Lower leg skin (tissue), 3 donors: ENCODE measurements at regions not wholly inside any gene's neighbourhood (a gene's known extent, or its start where the extent isn't known, plus 50 kb on each side); places are given as distances from the start of the nearest gene placed in this dataset.

Experiments used
- POLR2A ChIP-seq, 2 donors: fragments of 450-650 bp; IDR thresholded peaks; one replicate each; pipeline ENCODE4 v1.6.1; 2016 to 2017; ENCODE audit warnings: antibody characterized with exemption in 2 of 2, mild to moderate bottlenecking in 1 of 2, moderate library complexity in 1 of 2
- TF ChIP-seq, protein P1 (sequence below), 3 donors: fragments of 450-650 bp; IDR thresholded peaks; one replicate each; pipeline ENCODE4 v1.5.1; 2016; ENCODE audit warnings: antibody characterized with exemption in 3 of 3, mild to moderate bottlenecking in 3 of 3, moderate library complexity in 2 of 3

DNA sequence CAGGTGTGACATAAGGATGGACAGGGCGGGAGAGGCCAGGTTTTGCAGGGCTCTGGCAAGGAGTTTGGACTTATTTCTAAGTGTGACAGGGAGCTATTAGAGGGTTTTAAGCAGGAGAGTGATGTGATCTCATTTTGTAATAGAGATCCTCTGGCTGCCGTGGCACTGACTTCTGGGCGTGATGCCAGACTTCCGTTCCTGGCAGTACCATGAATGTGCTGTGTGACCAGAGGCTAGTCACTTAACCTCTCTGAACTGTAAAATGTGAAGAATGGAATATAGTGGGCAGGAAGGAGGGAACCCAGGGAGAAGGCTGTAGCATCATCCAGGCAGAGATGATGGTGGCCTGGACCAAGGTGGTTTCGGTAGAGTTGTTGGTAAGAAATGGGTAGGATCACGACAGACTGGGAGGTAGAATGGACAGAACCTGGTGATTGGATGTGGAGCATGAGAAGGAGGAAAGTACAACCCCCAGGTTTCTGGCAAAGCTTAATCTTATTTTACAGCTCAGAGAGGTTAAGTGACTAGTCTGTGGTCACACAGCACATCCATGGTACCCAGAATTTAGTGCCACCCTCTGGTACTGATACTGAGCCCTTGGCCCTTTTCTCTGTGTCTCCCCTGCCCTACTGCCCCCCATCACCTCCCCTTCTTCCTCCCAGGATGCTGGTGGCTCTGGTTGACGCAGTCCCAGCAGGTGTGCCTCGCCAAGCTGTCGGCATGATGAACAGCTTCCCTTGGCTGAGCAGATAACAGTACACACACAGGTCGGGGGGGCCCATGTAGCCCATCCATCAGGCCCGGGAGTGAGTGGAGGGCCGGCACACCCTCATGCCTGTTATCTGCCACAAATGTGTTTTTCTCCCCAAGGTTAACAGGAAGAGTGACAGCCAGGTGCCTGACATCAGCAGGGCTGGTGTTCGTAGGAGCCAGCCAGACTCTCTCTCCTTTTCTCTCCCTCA is 52.9 kb upstream of the CTNNBL1 start:
- no peak for TF ChIP-seq POLR2A (IDR thresholded peaks at IDR 0.05)
- TF ChIP-seq, protein P1, sequence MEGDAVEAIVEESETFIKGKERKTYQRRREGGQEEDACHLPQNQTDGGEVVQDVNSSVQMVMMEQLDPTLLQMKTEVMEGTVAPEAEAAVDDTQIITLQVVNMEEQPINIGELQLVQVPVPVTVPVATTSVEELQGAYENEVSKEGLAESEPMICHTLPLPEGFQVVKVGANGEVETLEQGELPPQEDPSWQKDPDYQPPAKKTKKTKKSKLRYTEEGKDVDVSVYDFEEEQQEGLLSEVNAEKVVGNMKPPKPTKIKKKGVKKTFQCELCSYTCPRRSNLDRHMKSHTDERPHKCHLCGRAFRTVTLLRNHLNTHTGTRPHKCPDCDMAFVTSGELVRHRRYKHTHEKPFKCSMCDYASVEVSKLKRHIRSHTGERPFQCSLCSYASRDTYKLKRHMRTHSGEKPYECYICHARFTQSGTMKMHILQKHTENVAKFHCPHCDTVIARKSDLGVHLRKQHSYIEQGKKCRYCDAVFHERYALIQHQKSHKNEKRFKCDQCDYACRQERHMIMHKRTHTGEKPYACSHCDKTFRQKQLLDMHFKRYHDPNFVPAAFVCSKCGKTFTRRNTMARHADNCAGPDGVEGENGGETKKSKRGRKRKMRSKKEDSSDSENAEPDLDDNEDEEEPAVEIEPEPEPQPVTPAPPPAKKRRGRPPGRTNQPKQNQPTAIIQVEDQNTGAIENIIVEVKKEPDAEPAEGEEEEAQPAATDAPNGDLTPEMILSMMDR (IDR thresholded peaks at IDR 0.05), result no peak
